Activated CD4-positive, alpha-beta T cell treated with anti-CD3 and anti-CD28 coated beads, Interleukin-2, amount 50 U/mL, for 24 hours (primary cell): ENCODE measurements at regions not wholly inside any gene's neighbourhood (a gene's known extent, or its start where the extent isn't known, plus 50 kb on each side); places are given as distances from the start of the nearest gene placed in this dataset.

Experiments
- DNase-seq, 2 donors: peaks; one replicate each; pipeline ENCODE4 v3.0.0-alpha.2; 2020; ENCODE audit warnings: low read depth in 1 of 2, low spot score in 1 of 2

- DNase-seq: no peak
Measured at GRCh38 chr11:80122211-80122610, 681.4 kb upstream of the TENM4 start.

- no peak for DNase-seq
Measured at GRCh38 chr11:80118073-80118472, 677.2 kb upstream of the TENM4 start.

GRCh38 chr11:80116796-80117195, 676.0 kb upstream of the TENM4 start:
- no peak for DNase-seq

DNA sequence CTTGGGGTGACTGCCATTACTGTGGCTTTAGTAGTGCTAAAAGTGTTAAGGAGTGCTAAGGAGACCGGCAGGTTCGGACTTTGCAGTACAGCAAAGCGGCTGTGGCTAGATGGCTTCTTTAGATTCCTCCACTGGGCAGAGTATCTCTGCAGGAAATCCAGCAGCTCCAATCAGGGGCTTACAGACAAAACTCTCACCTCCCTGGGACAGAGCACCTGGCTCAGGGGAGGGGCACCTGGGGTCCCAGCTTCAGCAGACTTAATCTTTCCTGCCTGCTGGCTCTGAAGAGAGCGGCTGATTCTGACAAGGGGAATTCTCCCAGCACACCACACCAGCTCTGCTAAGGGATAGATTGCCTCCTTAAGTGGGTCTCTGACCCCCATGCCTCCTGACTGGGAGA, 668.8 kb upstream of the TENM4 start:
- DNase-seq: no peak

- DNase-seq: no peak
Measured at GRCh38 chr11:80109031-80109430, 668.2 kb upstream of the TENM4 start.

GRCh38 chr11:80107415-80107814, 666.6 kb upstream of the TENM4 start:
- DNase-seq: no peak

GRCh38 chr11:80104191-80104590, 663.4 kb upstream of the TENM4 start:
- no peak for DNase-seq

DNA sequence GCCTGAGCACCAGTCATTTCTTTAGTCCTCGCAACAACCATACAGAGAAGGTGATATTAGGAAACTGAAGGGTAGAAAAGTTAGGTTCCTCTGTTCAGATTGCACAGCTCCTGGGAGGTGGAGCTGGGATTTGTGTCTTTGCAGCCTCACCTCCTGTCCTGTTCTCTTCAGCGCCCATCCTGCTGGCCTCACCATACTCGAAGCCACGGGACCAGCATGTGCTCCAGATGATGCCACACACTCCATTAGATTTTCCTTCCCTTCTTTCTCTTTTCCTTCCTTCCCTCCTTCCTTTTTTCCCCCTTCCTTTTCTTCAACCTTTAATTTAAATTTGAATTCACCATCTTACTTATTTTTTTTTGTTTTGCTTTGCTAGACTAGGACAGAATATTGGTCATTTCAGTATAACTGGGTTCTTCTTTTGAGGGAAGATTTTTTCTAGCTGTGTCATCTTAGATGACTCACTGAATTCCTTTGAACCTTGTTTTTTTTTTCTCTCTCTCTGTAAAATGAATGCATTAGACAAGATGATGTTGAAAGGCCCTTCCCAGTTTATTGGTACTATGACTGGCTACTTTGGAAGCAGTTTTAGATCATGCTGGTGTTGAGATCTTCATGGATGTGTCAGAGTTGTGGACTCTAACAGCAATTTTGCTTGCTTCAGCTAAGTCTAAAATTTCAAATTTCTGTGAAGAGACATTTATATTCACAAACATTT, 662.5 kb upstream of the TENM4 start:
- no peak for DNase-seq

DNA sequence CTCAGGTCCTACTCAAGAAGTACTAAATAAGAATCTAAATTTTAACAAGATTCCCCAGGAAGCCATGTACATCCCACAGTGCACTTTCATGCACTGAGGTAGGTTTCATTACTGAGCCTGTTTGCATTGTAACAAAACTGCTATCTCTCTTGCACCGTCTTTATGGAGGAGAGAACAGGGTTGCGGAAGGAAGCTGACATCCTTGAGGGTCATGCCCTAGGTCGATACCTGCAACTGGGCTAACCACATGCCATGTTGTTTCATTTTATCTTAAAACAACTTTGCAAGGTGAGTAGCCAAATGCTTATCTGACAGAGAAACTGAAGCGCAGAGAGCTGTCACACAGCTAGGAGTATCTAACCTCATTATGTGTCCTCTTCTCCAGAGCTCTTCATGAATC, 656.3 kb upstream of the TENM4 start:
- no peak for DNase-seq

DNA sequence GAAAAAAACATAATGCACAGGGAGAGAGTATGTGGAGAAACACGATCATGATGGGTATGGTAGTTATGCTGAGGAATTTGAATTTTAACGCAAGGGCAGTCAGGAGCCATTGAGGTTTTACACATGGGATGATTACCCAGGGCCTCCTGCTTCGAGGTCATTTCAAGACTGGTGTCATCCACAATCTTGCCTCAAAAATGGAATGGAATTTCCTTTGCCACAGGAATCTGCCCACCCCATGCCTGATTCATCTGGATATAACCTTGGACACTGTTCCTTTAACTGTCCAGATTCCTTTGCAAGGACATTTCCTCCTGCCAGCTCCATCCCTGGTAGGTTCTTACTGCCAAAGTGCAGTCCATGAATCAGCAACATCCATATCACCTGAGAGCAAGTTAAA, 655.9 kb upstream of the TENM4 start:
- DNase-seq: no peak

GRCh38 chr11:80086496-80087055, 645.7 kb upstream of the TENM4 start:
- no peak for DNase-seq

DNA sequence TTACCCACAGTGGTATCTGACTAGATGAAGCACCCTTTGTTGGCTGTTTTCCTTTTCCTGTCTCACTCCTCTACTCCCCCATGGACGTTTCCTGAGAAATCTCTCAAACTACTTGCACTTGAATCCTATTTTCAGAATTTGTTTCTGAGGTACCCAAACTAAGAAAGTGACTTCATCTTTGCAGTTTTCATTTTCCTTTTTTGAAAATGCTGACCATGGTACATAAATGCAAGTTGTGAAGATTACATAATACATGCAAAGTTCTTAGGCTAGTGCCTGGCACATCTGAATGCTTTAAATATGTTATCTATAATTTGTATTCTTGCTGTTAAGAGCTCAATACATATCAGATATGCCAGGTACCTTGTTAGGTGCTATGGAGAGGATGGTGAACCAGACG, 644.7 kb upstream of the TENM4 start:
- no peak for DNase-seq

DNA sequence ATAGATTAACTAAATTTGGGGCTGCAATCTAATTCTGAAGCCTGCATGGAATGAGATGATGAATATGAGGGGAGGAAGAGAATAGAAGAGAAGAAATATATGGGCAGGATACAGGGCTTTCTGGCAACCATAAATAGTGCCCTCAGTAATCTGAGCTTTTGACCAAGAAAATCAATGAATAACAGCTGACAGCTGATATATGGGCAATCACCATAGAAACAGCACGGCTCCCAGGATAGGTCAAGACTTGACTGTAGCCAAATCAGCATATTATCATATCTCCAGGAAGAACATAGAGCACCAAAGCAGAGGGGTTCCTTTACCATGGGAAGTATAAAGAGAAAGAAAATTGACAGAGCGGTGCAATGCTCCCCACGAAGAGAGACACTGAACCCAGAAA, 643.8 kb upstream of the TENM4 start:
- no peak for DNase-seq

GRCh38 chr11:80083531-80083951, 642.7 kb upstream of the TENM4 start:
- no peak for DNase-seq

GRCh38 chr11:80082406-80082805, 641.6 kb upstream of the TENM4 start:
- DNase-seq: no peak

DNA sequence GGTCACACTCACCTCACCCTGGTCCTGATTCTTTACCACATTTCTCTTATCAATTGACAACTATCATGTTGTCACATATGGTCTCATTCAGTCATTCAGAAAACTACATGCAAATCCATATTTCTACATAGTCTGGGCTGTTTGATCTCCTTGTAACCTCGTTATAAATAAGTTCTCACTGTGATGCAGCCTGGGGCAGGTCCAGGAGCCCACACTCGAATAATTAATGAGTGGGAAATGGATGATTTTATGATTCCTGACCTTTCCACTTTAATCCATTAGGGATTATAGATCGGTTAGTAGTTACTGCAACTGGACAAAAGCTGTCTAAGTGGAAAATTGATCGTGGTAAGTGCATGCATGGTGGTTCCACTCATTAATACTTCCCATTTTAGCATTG, 636.3 kb upstream of the TENM4 start:
- DNase-seq: no peak

GRCh38 chr11:80074837-80075236, 634.0 kb upstream of the TENM4 start:
- no peak for DNase-seq

DNA sequence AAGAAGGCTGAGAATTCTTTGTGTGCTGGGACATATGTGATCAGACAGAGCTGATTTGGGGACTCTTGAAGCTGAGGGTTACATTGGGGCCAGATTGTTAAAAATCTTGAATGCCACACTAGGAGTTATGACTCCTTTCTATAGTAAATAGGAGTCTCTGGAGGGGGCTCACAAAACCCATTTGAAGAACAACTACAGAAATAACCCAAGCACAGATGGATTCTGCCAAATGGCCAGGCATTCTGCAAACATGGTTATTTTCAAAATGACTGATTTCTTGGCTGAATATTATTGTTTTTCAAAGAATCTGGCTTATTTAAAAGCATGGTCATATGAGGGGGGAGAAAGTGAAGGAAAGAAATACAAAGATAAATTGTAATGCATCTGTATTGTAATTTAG, 625.5 kb upstream of the TENM4 start:
- DNase-seq: no peak

DNA sequence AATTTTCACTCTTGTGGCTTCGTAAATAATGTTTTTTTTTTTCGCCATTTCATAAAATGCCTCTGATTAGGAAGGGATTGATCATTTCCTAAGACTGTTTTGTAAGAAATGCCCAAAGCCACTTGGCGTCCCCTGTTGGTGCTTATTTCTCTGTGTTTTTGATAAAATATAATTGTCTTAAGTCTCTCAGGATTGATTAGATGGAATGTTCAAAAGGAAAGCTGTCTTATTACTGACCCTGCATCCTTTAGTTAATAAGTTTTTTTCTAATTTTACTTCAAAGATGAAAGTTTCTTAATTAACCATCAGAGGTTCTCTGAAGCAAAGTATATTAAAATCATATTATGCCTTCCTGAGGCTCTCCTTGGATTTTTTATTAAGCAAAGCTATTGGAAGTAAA, 624.3 kb upstream of the TENM4 start:
- DNase-seq: no peak

DNA sequence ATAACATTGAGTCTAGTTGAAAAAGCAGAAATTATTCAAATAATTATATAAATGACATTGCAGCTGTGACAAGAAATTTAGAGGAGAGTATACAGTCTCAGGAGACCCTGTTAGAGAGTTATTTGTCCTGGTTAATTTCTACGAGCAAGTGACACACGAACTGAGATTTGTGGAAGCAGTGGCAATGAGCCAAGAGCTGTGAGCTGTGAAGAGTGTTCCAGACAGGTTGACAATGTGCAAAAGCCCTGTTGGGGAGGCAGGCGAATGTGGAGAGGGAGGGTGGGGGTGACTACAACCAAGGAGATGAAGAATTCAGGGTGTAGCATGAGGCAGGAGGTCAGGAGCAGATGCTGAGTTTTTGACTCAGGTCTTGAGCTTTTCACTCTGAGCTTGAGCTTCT, 620.2 kb upstream of the TENM4 start:
- no peak for DNase-seq

DNA sequence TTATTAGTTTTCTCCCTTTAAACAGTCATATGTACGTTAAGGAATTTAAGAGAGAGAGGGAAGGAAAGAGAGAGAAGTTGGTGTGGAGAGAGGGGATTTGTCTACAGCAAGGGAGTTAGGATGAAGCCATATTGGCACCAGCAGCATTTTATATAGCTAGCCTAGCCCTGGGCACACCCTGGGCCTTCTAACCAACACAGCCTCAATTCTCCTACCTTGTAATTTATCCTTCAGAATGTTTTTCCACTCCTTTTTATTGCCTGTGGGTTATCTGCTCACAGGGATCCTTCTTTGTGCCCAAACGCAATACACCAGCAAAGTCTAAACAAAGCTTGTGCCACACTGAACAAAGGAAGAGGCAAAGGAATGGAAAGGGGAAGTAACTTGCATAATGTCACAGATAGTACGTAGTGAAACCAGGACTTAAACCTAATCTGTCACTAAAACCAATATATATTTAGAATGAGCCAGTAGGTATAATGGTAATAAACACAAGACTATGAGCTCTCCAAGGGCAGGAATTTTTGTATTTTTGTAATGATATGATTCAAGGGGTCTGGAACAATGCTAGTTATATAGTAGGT, 613.8 kb upstream of the TENM4 start:
- DNase-seq: no peak

DNA sequence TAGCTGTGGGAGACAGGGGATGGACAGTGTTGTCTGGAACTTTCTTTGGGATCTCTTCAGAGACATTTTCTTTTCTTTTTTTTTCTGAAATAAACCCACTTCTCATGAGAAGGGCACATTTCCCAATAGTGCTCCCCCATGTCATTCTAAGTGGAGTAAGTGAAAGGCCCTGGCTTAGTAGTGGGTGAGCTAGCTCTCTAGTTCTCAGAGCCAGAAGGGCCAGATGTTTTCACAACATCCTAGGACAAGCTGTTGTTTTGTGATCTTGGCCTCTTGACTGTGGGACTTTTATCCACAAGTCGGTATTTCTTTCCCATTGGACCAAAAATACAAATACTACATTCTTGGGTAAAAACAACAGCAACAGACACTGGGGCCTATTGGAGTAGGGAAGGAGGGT, 607.7 kb upstream of the TENM4 start:
- no peak for DNase-seq
